ENCODE measurements at regions not wholly inside any gene's neighbourhood (a gene's known extent, or its start where the extent isn't known, plus 50 kb on each side); places are given as distances from the start of the nearest gene placed in this dataset.

DNA sequence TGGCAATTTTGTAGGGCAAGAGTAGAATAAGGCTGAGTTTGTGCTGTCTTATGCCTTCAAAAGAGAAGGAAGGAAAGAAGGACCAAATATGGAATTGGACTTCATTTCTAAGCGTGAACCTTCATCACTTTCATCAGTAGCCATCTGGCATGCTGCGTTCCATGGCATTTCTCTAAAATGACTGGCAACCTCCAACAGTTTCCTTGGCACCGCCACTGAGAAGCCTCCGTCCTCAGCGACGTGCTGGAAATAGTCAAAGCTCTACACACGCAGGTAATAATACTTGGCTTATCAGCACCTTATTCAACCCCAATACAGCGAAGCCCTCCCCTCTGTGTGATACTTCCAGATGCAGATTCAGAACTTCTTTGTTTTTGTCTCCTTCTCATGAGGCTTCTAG lies 169.7 kb upstream of the CD180 start:
- Histone ChIP-seq H3K9me3 (no peaks in the 10 kb centered on the region), H3K36me3 (no peaks in the 10 kb centered on the region), H3K27me3 (no peaks in the 10 kb centered on the region), H3K4me1 (peaks cover 10% of the 10 kb centered on the region), H3K4me3 (no peak overlapping the region), H3K27ac (no peak overlapping the region)
- intact Hi-C loops (cut with DNase I), result no loop called here
- TF ChIP-seq POLR2A (IDR thresholded peaks at IDR 0.05) (no peak), POLR2AphosphoS5 (IDR thresholded peaks at IDR 0.05; ENCODE audit: insufficient read depth in 1 of 2, low read depth in 1 of 2) (no peak), CTCF (IDR thresholded peaks at IDR 0.05) (no peak)
- DNase-seq (ENCODE audit: extremely low spot score in 2 of 2), result no peak

DNA sequence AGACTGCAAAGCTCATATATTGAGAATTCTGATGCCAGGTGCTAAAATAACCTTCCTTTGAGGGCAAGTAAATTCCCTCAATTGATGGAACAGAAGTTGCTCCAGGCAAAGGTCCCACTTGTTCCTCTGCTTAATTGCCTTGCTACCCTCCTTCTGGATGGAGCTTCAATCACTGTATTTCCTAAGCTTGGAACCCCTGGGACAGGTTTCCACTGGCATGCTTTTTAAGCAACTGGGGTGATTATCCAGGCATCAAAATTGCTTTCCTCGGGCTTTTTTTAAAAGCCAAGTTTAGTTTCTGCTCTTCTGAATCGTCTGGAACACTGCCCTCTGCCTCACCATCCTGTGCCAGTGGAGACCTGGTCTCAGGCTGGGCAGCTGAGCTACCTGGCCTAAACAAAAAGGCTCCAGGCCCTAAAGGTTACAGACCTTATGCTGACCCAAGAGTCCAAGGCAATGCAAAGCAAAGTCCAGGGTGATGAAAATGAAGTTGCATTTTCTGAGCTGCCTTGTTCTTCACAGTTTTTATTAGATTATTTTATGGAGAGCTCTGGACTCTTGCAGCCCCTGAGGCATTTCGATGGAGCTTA lies 167.9 kb upstream of the CD180 start:
- TF ChIP-seq CTCF (IDR thresholded peaks at IDR 0.05), result no peak
- peak in 1 of 2 donors; percentile 13 for TF ChIP-seq POLR2AphosphoS5 (IDR thresholded peaks at IDR 0.05; ENCODE audit: insufficient read depth in 1 of 2, low read depth in 1 of 2)
- no peak for TF ChIP-seq POLR2A (IDR thresholded peaks at IDR 0.05)
- Histone ChIP-seq H3K4me3 (no peak overlapping the region), H3K27ac (peak overlapping the region; percentile 8), H3K36me3 (no peaks in the 10 kb centered on the region), H3K27me3 (no peaks in the 10 kb centered on the region), H3K4me1 (peaks cover 10% of the 10 kb centered on the region), H3K9me3 (no peaks in the 10 kb centered on the region)
- intact Hi-C loops (cut with DNase I), result no loop called here
- no peak for DNase-seq (ENCODE audit: extremely low spot score in 2 of 2)

DNA sequence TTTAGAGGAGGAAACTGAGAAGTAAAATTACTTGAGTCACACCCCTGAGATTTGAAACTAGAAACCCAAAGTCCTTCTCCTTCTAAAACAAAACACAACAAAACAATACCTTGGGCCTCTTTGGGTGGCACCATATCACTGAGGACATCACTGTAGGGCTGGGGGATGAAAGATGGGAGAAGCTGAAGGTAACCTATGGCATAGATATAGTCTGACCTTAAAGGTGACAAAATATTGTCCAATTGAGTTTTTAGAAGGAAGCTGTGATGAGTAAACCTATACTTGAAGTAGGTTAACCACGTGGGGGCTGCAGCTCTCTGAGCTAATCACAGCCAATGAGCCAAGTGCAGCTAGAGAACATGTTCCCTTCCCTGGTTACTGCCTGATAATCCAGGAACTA lies 167.4 kb upstream of the CD180 start:
- no peaks in the 10 kb centered on the region for H3K9me3 ChIP-seq
- intact Hi-C loops (cut with DNase I), result no loop called here
- peaks cover 10% of the 10 kb centered on the region for H3K4me1 ChIP-seq
- H3K27me3 ChIP-seq, result no peaks in the 10 kb centered on the region
- no peak overlapping the region for H3K4me3 ChIP-seq
- TF ChIP-seq POLR2A (IDR thresholded peaks at IDR 0.05) (no peak), CTCF (IDR thresholded peaks at IDR 0.05) (no peak), POLR2AphosphoS5 (IDR thresholded peaks at IDR 0.05; ENCODE audit: insufficient read depth in 1 of 2, low read depth in 1 of 2) (no peak)
- peak overlapping the region; percentile 52 for H3K27ac ChIP-seq
- H3K36me3 ChIP-seq, result no peaks in the 10 kb centered on the region
- DNase-seq (ENCODE audit: extremely low spot score in 2 of 2), result no peak

GRCh38 chr5:67363180-67363709 lies 166.6 kb upstream of the CD180 start:
- no peaks in the 10 kb centered on the region for H3K27me3 ChIP-seq
- peak overlapping the region; percentile 52 for H3K27ac ChIP-seq
- TF ChIP-seq POLR2A (IDR thresholded peaks at IDR 0.05), result no peak
- no peak for TF ChIP-seq CTCF (IDR thresholded peaks at IDR 0.05)
- no peak for TF ChIP-seq POLR2AphosphoS5 (IDR thresholded peaks at IDR 0.05; ENCODE audit: insufficient read depth in 1 of 2, low read depth in 1 of 2)
- no peak for DNase-seq (ENCODE audit: extremely low spot score in 2 of 2)
- intact Hi-C loops (cut with DNase I), result no loop called here
- H3K4me1 ChIP-seq, result peaks cover 10% of the 10 kb centered on the region
- no peaks in the 10 kb centered on the region for H3K36me3 ChIP-seq
- no peak overlapping the region for H3K4me3 ChIP-seq
- H3K9me3 ChIP-seq, result no peaks in the 10 kb centered on the region

DNA sequence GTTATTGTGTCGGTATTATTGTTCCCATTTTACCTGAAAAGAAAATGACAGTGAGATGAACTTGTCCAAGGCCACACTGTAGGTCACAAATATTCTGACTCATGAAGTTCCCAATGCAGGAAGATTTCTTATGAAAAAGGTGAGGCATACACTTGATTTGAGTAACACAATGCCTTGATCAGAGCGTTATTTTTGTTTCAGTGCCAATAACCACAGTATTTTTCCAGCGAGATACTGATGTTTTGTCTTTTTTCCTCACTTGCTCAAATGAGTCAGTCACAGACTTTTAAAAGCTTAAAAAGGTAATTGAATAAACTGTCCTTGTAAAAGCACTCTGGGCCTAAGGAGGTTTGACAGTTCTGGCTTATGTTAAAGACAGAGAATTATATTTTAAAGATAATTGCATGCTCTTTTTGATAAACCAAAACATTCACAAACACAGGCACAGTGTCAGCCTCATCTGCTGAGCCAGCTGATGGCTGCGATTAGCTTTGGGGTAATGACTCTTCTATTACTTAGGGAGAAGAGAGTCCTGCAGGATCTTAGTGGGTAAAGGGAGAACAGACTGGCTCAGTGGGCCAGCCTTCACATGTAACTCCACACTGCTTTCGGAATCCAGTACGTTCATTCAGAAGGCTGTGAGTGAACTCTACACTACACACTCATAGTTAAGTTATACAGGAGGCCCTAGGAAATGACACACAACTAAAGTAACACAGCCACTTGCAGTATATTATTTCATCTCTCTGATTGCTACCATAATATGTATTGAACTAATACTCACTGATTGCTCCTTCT lies 165.5 kb upstream of the CD180 start:
- DNase-seq (ENCODE audit: extremely low spot score in 2 of 2), result no peak
- Histone ChIP-seq H3K27me3 (no peaks in the 10 kb centered on the region), H3K9me3 (no peaks in the 10 kb centered on the region), H3K36me3 (no peaks in the 10 kb centered on the region), H3K27ac (peak overlapping the region; percentile 52), H3K4me3 (no peak overlapping the region), H3K4me1 (peaks cover 10% of the 10 kb centered on the region)
- intact Hi-C loops (cut with DNase I), result no loop called here
- no peak for TF ChIP-seq POLR2A (IDR thresholded peaks at IDR 0.05)
- TF ChIP-seq POLR2AphosphoS5 (IDR thresholded peaks at IDR 0.05; ENCODE audit: insufficient read depth in 1 of 2, low read depth in 1 of 2), result no peak
- TF ChIP-seq CTCF (IDR thresholded peaks at IDR 0.05), result no peak

Data from vagina (tissue), 2 donors.